HCT116 (cell line): ENCODE measurements at regions not wholly inside any gene's neighbourhood (a gene's known extent, or its start where the extent isn't known, plus 50 kb on each side); places are given as distances from the start of the nearest gene placed in this dataset.

Experiments
- ATAC-seq: fragments of 200-7000 bp; cut with Tn5 transposase; 2 replicates; pipeline ENCODE4 v1.9.1; 2020; ENCODE audit warnings: mild to moderate bottlenecking, moderate library complexity
- BruUV-seq: library from RNA; stranded (reverse); fragments of 400-500 nt; replicated peaks from 2 replicates; lab custom pipeline; 2021; lab: Mats Ljungman, UMichigan
- CTCF ChIA-PET: fragments of 300-600 bp; sonication (Branson Sonifier 250); formaldehyde crosslinking; loops from one replicate; lab custom pipeline; 2021; ENCODE audit warnings: antibody characterized with exemption; lab: Charles Lee
- POLR2A ChIA-PET: fragments of 300-600, 350-600 bp; sonication (Branson Sonifier 250); formaldehyde crosslinking; loops from one replicate; lab custom pipeline; 2021; ENCODE audit warnings: antibody characterized with exemption; lab: Charles Lee
- RAD21 ChIA-PET, 2 experiments: fragments of 300-600 bp; sonication (Branson Sonifier 250); formaldehyde crosslinking; loops; one replicate each; lab custom pipeline; 2023; ENCODE audit warnings: low total read pairs in 2 of 2; ENCODE audit not compliant: uncharacterized antibody in 2 of 2, unreplicated experiment in 2 of 2, low non-redundant PET in 1 of 2; lab: Charles Lee
- DNase-seq: peaks from one replicate; pipeline ENCODE4 v3.0.0-alpha.2; 2010; ENCODE audit warnings: low read depth, low spot score
- H2AFZ ChIP-seq: fragments of 200-600 bp; shearing (Covaris generic), sonication (generic); 2 replicates; pipeline ENCODE4 v1.6.1; 2017; ENCODE audit warnings: low read depth, mixed run types, mixed read lengths, antibody characterized with exemption, low read length; ENCODE audit not compliant: poor library complexity, severe bottlenecking
- H3K27ac ChIP-seq: 2 replicates; pipeline ENCODE4 v1.5.1; 2012; ENCODE audit warnings: low read depth, low read length
- H3K27me3 ChIP-seq: fragments of 200-600 bp; sonication (generic); 2 replicates; pipeline ENCODE4 v1.6.1; 2016; ENCODE audit warnings: mixed run types, low read length, mixed read lengths; ENCODE audit not compliant: insufficient read depth
- H3K36me3 ChIP-seq, 2 experiments: fragments of 200-500 bp in 1 of 2; fragments of 200-600 bp in 1 of 2; sonication (Bioruptor generic) in 1 of 2; sonication (generic) in 1 of 2; 2 replicates each; pipeline versions ENCODE4 v1.5.1 to v1.6.1; 2014 to 2016; ENCODE audit warnings: low read length in 2 of 2, inconsistent platforms in 1 of 2, mixed read lengths in 1 of 2, mixed run types in 1 of 2; ENCODE audit not compliant: insufficient read depth in 2 of 2, control insufficient read depth in 1 of 2
- H3K4me1 ChIP-seq, 2 experiments: fragments of 200-600 bp in 1 of 2; sonication (generic) in 1 of 2; 2 replicates each; pipeline versions ENCODE4 v1.5.1 to v1.6.1; 2012 to 2017; ENCODE audit warnings: low read length in 2 of 2, inconsistent platforms in 1 of 2, mild to moderate bottlenecking in 1 of 2, mixed read lengths in 1 of 2, mixed run types in 1 of 2, moderate library complexity in 1 of 2; ENCODE audit not compliant: insufficient read depth in 2 of 2, control insufficient read depth in 1 of 2
- H3K4me2 ChIP-seq: fragments of 200-600 bp; sonication (generic); 2 replicates; pipeline ENCODE4 v1.6.1; 2017; ENCODE audit warnings: mixed run types, low read length, mixed read lengths
- H3K4me3 ChIP-seq, 2 experiments: fragments of 200-600 bp in 1 of 2; sonication (generic) in 1 of 2; replicated peaks in 1 of 2; 2 replicates each; pipeline ENCODE4 v1.5.1; 2011 to 2016; ENCODE audit warnings: low read length in 2 of 2, control low read depth in 1 of 2, low read depth in 1 of 2, mild to moderate bottlenecking in 1 of 2, mixed read lengths in 1 of 2, mixed run types in 1 of 2
- H3K79me2 ChIP-seq: fragments of 200-600 bp; sonication (generic); 2 replicates; pipeline ENCODE4 v1.6.1; 2017; ENCODE audit warnings: mild to moderate bottlenecking, mixed run types, low read length, moderate library complexity, mixed read lengths; ENCODE audit not compliant: insufficient read depth
- H3K9ac ChIP-seq: fragments of 200-600 bp; sonication (generic); 2 replicates; pipeline ENCODE4 v1.6.1; 2016; ENCODE audit warnings: low read length, mixed read lengths
- H3K9me2 ChIP-seq: fragments of 200-600 bp; sonication (generic), shearing (Covaris generic); 2 replicates; pipeline ENCODE4 v1.6.1; 2017; ENCODE audit warnings: mixed run types, mild to moderate bottlenecking, moderate library complexity; ENCODE audit not compliant: insufficient read depth
- H3K9me3 ChIP-seq, 2 experiments: fragments of 200-500 bp in 1 of 2; fragments of 200-600 bp in 1 of 2; sonication (Bioruptor generic) in 1 of 2; sonication (generic) in 1 of 2; 2 replicates each; pipeline ENCODE4 v1.6.1; 2014 to 2017; ENCODE audit warnings: low read length in 2 of 2, mixed read lengths in 2 of 2, inconsistent platforms in 1 of 2, low read depth in 1 of 2, mild to moderate bottlenecking in 1 of 2, mixed run types in 1 of 2, moderate library complexity in 1 of 2; ENCODE audit not compliant: control insufficient read depth in 1 of 2, insufficient read depth in 1 of 2
- H4K20me1 ChIP-seq: fragments of 200-600 bp; sonication (generic), shearing (Covaris generic); 2 replicates; pipeline ENCODE4 v1.6.1; 2017; ENCODE audit warnings: mixed run types, mild to moderate bottlenecking, moderate library complexity; ENCODE audit not compliant: insufficient read depth
- ELF1 ChIP-seq: IDR thresholded peaks from 2 replicates; pipeline ENCODE4 v1.6.1; 2012; ENCODE audit warnings: low read depth, borderline replicate concordance
- EZH2phosphoT487 ChIP-seq: fragments of 200-600 bp; IDR thresholded peaks from 2 replicates; pipeline ENCODE4 v1.6.1; 2018; ENCODE audit warnings: antibody characterized with exemption, borderline replicate concordance
- FOSL1 ChIP-seq: IDR thresholded peaks from 2 replicates; pipeline ENCODE4 v1.6.1; 2012; ENCODE audit warnings: low read depth
- JUND ChIP-seq: IDR thresholded peaks from 2 replicates; pipeline ENCODE4 v1.6.1; 2012
- MAX ChIP-seq: IDR thresholded peaks from 2 replicates; pipeline ENCODE4 v1.6.1; 2012
- POLR2A ChIP-seq: IDR thresholded peaks from 2 replicates; pipeline ENCODE4 v1.7.0; 2011; ENCODE audit warnings: borderline replicate concordance; ENCODE audit not compliant: insufficient read depth, insufficient read length; ENCODE audit errors: extremely low read depth
- POLR2AphosphoS5 ChIP-seq: IDR thresholded peaks from 2 replicates; pipeline ENCODE4 v1.6.1; 2011; ENCODE audit warnings: mild to moderate bottlenecking, low read depth, low read length, moderate library complexity
- SIN3A ChIP-seq: IDR thresholded peaks from 2 replicates; pipeline ENCODE4 v1.6.1; 2012; ENCODE audit warnings: low read depth
- intact Hi-C: fragments of 100-400 bp; cut with micrococcal nuclease; formaldehyde crosslinking; loops from 2 replicates; pipeline ENCODE4 v1.10.0; 2022

DNA sequence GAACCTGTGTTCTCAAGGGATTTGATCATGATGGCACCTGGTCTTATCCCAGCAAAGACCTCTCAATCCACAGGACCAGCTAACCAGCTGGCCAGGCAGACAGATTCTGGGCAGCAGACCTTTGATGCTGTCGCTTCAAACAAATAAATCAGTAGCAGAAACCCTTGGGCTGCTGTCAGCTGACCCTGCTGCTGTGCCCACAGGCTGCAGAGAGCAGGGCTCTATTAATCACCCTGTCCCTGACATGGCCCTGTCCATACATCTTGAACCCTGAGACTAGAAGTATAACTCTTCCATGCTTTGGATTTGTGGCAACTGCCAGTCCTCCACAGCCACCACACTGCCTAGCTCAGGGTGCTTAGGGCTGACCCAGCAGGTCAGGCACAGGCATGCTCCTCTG lies 244.1 kb upstream of the PODXL start:
- H3K36me3 ChIP-seq, result no peaks in the 10 kb centered on the region
- H4K20me1 ChIP-seq, result no peaks in the 10 kb centered on the region
- H3K4me3 ChIP-seq, result no peak overlapping the region
- peaks cover 10% of the 10 kb centered on the region for H3K27me3 ChIP-seq
- ChIA-PET POLR2A (no interaction called here), RAD21 (no interaction called here), CTCF (no interaction called here)
- H3K9me2 ChIP-seq, result no peaks in the 10 kb centered on the region
- no peaks in the 10 kb centered on the region for H3K9me3 ChIP-seq
- no peak for DNase-seq
- no peaks in the 10 kb centered on the region for H3K4me1 ChIP-seq
- no peak for TF ChIP-seq JUND
- TF ChIP-seq SIN3A, result no peak
- TF ChIP-seq POLR2AphosphoS5, result no peak
- TF ChIP-seq FOSL1, result no peak
- TF ChIP-seq EZH2phosphoT487, result no peak
- TF ChIP-seq POLR2A, result no peak
- no peak for TF ChIP-seq MAX
- TF ChIP-seq, all 23 proteins: peak for 0
- H3K4me2 ChIP-seq, result no peak overlapping the region
- no TSS peak for BruUV-seq
- H3K9ac ChIP-seq, result no peak overlapping the region
- ATAC-seq, result no peak
- H3K27ac ChIP-seq, result no peak overlapping the region
- H3K79me2 ChIP-seq, result no peaks in the 10 kb centered on the region
- H2AFZ ChIP-seq, result no peak overlapping the region
- intact Hi-C loops, result no loop called here

GRCh38 chr7:131800008-131800407 lies 243.6 kb upstream of the PODXL start:
- peaks cover 11% of the 10 kb centered on the region for H3K27me3 ChIP-seq
- no peak overlapping the region for H3K27ac ChIP-seq
- H3K4me2 ChIP-seq, result no peak overlapping the region
- no peak overlapping the region for H2AFZ ChIP-seq
- TF ChIP-seq FOSL1, result no peak
- TF ChIP-seq MAX, result no peak
- TF ChIP-seq ELF1, result no peak
- H3K9me2 ChIP-seq, result no peaks in the 10 kb centered on the region
- no peak for DNase-seq
- no peaks in the 10 kb centered on the region for H3K36me3 ChIP-seq
- H3K9ac ChIP-seq, result no peak overlapping the region
- intact Hi-C loops, result no loop called here
- no TSS peak for BruUV-seq
- H3K4me1 ChIP-seq, result no peaks in the 10 kb centered on the region
- H3K4me3 ChIP-seq, result no peak overlapping the region
- ChIA-PET POLR2A (no interaction called here), RAD21 (no interaction called here), CTCF (no interaction called here)
- H3K79me2 ChIP-seq, result no peaks in the 10 kb centered on the region
- H4K20me1 ChIP-seq, result no peaks in the 10 kb centered on the region
- no peak for ATAC-seq
- H3K9me3 ChIP-seq, result no peaks in the 10 kb centered on the region
